NCI-H510A (cell line): ENCODE measurements at regions not wholly inside any gene's neighbourhood (a gene's known extent, or its start where the extent isn't known, plus 50 kb on each side); places are given as distances from the start of the nearest gene placed in this dataset.

ENCODE experiments used
- DNase-seq: peaks from one replicate; lab custom pipeline; 2025; lab: John Stamatoyannopoulos, UW

- no peak for DNase-seq
These were observed 222.2 kb upstream of the RGS6 start for GRCh38 chr14:71709987-71710386.

GRCh38 chr14:71711125-71711524 is 221.1 kb upstream of the RGS6 start:
- DNase-seq: no peak

GRCh38 chr14:71711619-71712018 is 220.6 kb upstream of the RGS6 start:
- DNase-seq: no peak

- DNase-seq: no peak
These were observed 219.8 kb upstream of the RGS6 start for GRCh38 chr14:71712478-71712877.

GRCh38 chr14:71713016-71713415 is 219.2 kb upstream of the RGS6 start:
- no peak for DNase-seq

GRCh38 chr14:71713451-71713850 is 218.8 kb upstream of the RGS6 start:
- DNase-seq: no peak

GRCh38 chr14:71714225-71714624 is 218.0 kb upstream of the RGS6 start:
- no peak for DNase-seq

- no peak for DNase-seq
These were observed 216.0 kb upstream of the RGS6 start for GRCh38 chr14:71716041-71716772.

GRCh38 chr14:71720978-71721624 is 211.1 kb upstream of the RGS6 start:
- no peak for DNase-seq

- DNase-seq: no peak
These were observed 210.4 kb upstream of the RGS6 start for GRCh38 chr14:71721791-71722190.

- no peak for DNase-seq
These were observed 209.3 kb upstream of the RGS6 start for GRCh38 chr14:71722885-71723284.

- no peak for DNase-seq
These were observed 206.2 kb upstream of the RGS6 start for GRCh38 chr14:71725922-71726579.

GRCh38 chr14:71726580-71727021 is 205.6 kb upstream of the RGS6 start:
- no peak for DNase-seq

- DNase-seq: no peak
These were observed 203.8 kb upstream of the RGS6 start for GRCh38 chr14:71728386-71728785.

- DNase-seq: no peak
These were observed 202.6 kb upstream of the RGS6 start for GRCh38 chr14:71729596-71729995.

- no peak for DNase-seq
These were observed 201.8 kb upstream of the RGS6 start for GRCh38 chr14:71730471-71730870.

GRCh38 chr14:71731096-71731495 is 201.1 kb upstream of the RGS6 start:
- DNase-seq: no peak

- DNase-seq: no peak
These were observed 198.9 kb upstream of the RGS6 start for GRCh38 chr14:71733210-71733883.

GRCh38 chr14:71734076-71734475 is 198.2 kb upstream of the RGS6 start:
- no peak for DNase-seq

- no peak for DNase-seq
These were observed 197.3 kb upstream of the RGS6 start for GRCh38 chr14:71734885-71735284.

- DNase-seq: no peak
These were observed 194.5 kb upstream of the RGS6 start for GRCh38 chr14:71737760-71738159.

GRCh38 chr14:71739273-71739990 is 192.8 kb upstream of the RGS6 start:
- DNase-seq: no peak
